Brain microvascular endothelial cell (primary cell): ENCODE measurements at regions not wholly inside any gene's neighbourhood (a gene's known extent, or its start where the extent isn't known, plus 50 kb on each side); places are given as distances from the start of the nearest gene placed in this dataset.

Source experiments
- DNase-seq: peaks from one replicate; pipeline ENCODE4 v3.0.0-alpha.2; 2020
- H3K27ac ChIP-seq: fragments of 250-450 bp; sonication (Bioruptor Pico); 2 replicates; pipeline ENCODE4 v1.5.1; 2020; ENCODE audit warnings: mild to moderate bottlenecking, moderate library complexity
- H3K27me3 ChIP-seq: fragments of 250-450 bp; sonication (Bioruptor Pico); replicated peaks from 2 replicates; pipeline ENCODE4 v1.5.1; 2020; ENCODE audit warnings: mild to moderate bottlenecking
- H3K36me3 ChIP-seq: fragments of 250-450 bp; sonication (Bioruptor Pico); replicated peaks from 2 replicates; pipeline ENCODE4 v1.5.1; 2020; ENCODE audit warnings: mild to moderate bottlenecking
- H3K4me3 ChIP-seq: 2 replicates; pipeline ENCODE4 v1.5.1; 2011; ENCODE audit warnings: low read depth, mild to moderate bottlenecking, control low read depth, low read length, moderate library complexity
- in situ Hi-C: cut with HindIII; loops from 2 replicates; pipeline ENCODE4 v1.10.0; 2017; ENCODE audit warnings: low sequenced_read_pairs, low pct_ligation_motif_present
- TF ChIP-seq, protein P1 (sequence below): IDR thresholded peaks from 2 replicates; pipeline ENCODE4 v1.5.1; 2011; ENCODE audit warnings: low read depth, mild to moderate bottlenecking, moderate library complexity, low read length, control low read depth, inconsistent platforms; ENCODE audit errors: missing control alignments

DNA sequence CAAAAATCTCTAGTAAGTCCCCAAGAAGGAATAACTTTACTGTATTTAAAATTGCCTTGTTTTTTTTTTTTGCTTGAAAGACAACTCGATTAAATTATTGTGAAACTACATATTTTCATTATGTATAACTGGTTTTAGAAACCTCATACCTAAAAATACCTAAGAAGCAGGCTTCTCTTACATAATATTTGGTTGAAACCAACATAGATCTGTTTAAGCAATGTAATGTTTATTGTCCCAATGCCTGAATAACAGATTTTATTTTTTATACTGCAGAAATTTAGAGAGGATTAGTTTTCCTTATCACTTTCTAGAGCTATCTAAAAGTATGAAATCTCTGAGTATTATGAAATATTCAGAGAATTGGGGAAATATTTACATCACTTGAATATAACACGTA, 78.5 kb upstream of the CHRM3 start:
- H3K36me3 ChIP-seq: no peaks in the 10 kb centered on the region
- no peak overlapping the region for H3K27ac ChIP-seq
- no peak overlapping the region for H3K4me3 ChIP-seq
- TF ChIP-seq, protein P1, sequence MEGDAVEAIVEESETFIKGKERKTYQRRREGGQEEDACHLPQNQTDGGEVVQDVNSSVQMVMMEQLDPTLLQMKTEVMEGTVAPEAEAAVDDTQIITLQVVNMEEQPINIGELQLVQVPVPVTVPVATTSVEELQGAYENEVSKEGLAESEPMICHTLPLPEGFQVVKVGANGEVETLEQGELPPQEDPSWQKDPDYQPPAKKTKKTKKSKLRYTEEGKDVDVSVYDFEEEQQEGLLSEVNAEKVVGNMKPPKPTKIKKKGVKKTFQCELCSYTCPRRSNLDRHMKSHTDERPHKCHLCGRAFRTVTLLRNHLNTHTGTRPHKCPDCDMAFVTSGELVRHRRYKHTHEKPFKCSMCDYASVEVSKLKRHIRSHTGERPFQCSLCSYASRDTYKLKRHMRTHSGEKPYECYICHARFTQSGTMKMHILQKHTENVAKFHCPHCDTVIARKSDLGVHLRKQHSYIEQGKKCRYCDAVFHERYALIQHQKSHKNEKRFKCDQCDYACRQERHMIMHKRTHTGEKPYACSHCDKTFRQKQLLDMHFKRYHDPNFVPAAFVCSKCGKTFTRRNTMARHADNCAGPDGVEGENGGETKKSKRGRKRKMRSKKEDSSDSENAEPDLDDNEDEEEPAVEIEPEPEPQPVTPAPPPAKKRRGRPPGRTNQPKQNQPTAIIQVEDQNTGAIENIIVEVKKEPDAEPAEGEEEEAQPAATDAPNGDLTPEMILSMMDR: no peak
- in situ Hi-C loops: no loop called here
- H3K27me3 ChIP-seq: no peaks in the 10 kb centered on the region
- no peak for DNase-seq

DNA sequence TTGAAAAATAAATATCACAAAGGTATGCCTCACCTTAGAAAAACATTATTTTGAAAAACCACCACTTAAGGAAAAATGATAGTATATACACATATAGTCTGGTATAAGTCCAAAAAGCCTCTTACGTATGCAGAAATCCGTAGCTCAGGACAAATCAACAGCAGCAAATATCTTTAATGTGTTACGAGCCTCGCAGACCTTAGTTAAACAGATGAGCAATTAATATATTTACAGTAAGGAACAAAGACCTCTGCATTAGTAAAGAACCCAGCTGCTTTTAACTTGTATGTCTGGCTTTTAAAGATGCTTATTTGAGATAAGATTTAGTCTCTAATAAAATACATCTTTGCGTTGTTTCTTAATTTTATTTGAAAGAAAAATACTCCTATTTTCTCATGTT, 79.9 kb upstream of the CHRM3 start:
- DNase-seq: no peak
- Histone ChIP-seq H3K4me3 (no peak overlapping the region), H3K36me3 (no peaks in the 10 kb centered on the region), H3K27me3 (no peaks in the 10 kb centered on the region), H3K27ac (no peak overlapping the region)
- TF ChIP-seq, protein P1: no peak
- in situ Hi-C loops: no loop called here

GRCh38 chr1:239303289-239303688, 83.1 kb upstream of the CHRM3 start:
- no peaks in the 10 kb centered on the region for H3K27me3 ChIP-seq
- no peaks in the 10 kb centered on the region for H3K36me3 ChIP-seq
- no peak for DNase-seq
- TF ChIP-seq, protein P1: no peak
- H3K27ac ChIP-seq: no peak overlapping the region
- H3K4me3 ChIP-seq: no peak overlapping the region
- in situ Hi-C loops: no loop called here

DNA sequence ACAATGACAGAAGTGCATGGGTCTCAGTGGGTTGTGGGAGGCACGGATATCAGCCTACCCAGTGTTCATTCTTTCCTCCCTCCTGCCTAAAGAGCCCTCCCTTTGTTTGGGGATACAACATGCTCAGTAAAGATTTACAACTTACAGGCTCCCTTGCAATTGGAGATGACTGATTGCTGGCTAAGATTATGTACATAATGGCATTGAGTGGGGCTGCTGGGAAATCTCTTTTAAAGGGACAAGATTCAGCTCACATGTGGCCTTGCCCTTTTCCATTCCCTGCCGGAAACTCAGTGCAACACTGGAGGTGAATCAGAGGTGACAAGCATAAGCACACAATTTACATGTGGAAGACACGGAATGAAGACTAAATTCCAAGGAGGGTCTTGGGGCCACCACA, 83.7 kb upstream of the CHRM3 start:
- in situ Hi-C loops: no loop called here
- Histone ChIP-seq H3K4me3 (no peak overlapping the region), H3K27me3 (no peaks in the 10 kb centered on the region), H3K36me3 (no peaks in the 10 kb centered on the region), H3K27ac (no peak overlapping the region)
- no peak for DNase-seq
- TF ChIP-seq, protein P1: no peak

- TF ChIP-seq, protein P1: no peak
- DNase-seq: no peak
- Histone ChIP-seq H3K27ac (no peak overlapping the region), H3K27me3 (no peaks in the 10 kb centered on the region), H3K36me3 (no peaks in the 10 kb centered on the region), H3K4me3 (no peak overlapping the region)
- in situ Hi-C loops: no loop called here
Observed at GRCh38 chr1:239301251-239301650, 85.1 kb upstream of the CHRM3 start.

DNA sequence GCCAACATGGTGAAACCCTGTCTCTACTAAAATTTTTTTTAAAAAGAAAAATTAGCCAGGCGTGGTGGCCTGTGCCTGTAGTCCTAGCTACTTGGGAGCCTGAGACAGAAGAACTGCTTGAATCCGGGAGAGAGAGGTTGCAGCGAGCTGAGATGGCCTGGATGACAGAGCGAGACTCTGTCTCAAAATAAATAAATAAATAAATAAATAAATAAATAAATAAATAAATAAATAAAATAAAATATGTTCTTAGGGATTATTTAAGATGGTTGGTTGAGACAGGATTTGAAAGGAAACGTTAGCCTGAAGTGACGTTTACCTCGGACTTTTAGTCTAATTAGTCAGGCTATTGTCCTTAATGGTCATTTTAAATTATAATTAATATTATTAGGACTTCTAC, 88.5 kb upstream of the CHRM3 start:
- in situ Hi-C loops: no loop called here
- TF ChIP-seq, protein P1: no peak
- Histone ChIP-seq H3K4me3 (no peak overlapping the region), H3K27me3 (no peaks in the 10 kb centered on the region), H3K36me3 (no peaks in the 10 kb centered on the region), H3K27ac (no peak overlapping the region)
- DNase-seq: no peak
